ENCODE measurements at regions not wholly inside any gene's neighbourhood (a gene's known extent, or its start where the extent isn't known, plus 50 kb on each side); places are given as distances from the start of the nearest gene placed in this dataset.

- Mint-ChIP-seq H3K9me3 (ENCODE audit: unreplicated experiment) (no peaks in the 10 kb centered on the region), H3K36me3 (ENCODE audit: insufficient read depth, unreplicated experiment) (no peaks in the 10 kb centered on the region), H3K27ac (ENCODE audit: low read depth, unreplicated experiment) (no peak overlapping the region), H3K27me3 (ENCODE audit: insufficient read depth, unreplicated experiment) (no peaks in the 10 kb centered on the region), H3K4me1 (ENCODE audit: insufficient read depth, unreplicated experiment) (no peaks in the 10 kb centered on the region), H3K4me3 (ENCODE audit: unreplicated experiment) (no peak overlapping the region)
- intact Hi-C loops (cut with micrococcal nuclease) = no loop called here
- ChIA-PET CTCF (no interaction called here), POLR2A (no interaction called here)
- TF ChIP-seq CTCF (IDR thresholded peaks at IDR 0.05; ENCODE audit: unreplicated experiment) = no peak
- no TSS peak for BruUV-seq (replicated peaks)
- DNase-seq (ENCODE audit: unreplicated experiment) = no peak
Measured at GRCh38 chr3:106276151-106276550, 407.3 kb upstream of the CBLB start.

- no peaks in the 10 kb centered on the region for H3K4me1 Mint-ChIP-seq (ENCODE audit: insufficient read depth, unreplicated experiment)
Measured at GRCh38 chr3:106276755-106277612, 408.2 kb upstream of the CBLB start.

GRCh38 chr3:106277731-106278130, 408.9 kb upstream of the CBLB start:
- DNase-seq (ENCODE audit: unreplicated experiment) = no peak
- ChIA-PET POLR2A (no interaction called here), CTCF (no interaction called here)
- no peaks in the 10 kb centered on the region for H3K36me3 Mint-ChIP-seq (ENCODE audit: insufficient read depth, unreplicated experiment)
- no peaks in the 10 kb centered on the region for H3K9me3 Mint-ChIP-seq (ENCODE audit: unreplicated experiment)
- no peak overlapping the region for H3K27ac Mint-ChIP-seq (ENCODE audit: low read depth, unreplicated experiment)
- intact Hi-C loops (cut with micrococcal nuclease) = no loop called here
- H3K27me3 Mint-ChIP-seq (ENCODE audit: insufficient read depth, unreplicated experiment) = no peaks in the 10 kb centered on the region
- no peaks in the 10 kb centered on the region for H3K4me1 Mint-ChIP-seq (ENCODE audit: insufficient read depth, unreplicated experiment)
- H3K4me3 Mint-ChIP-seq (ENCODE audit: unreplicated experiment) = no peak overlapping the region
- TF ChIP-seq CTCF (IDR thresholded peaks at IDR 0.05; ENCODE audit: unreplicated experiment) = no peak
- BruUV-seq (replicated peaks) = no TSS peak

More at GRCh38 chr3:106276755-106277612, 408.2 kb upstream of the CBLB start:
- TF ChIP-seq CTCF (IDR thresholded peaks at IDR 0.05; ENCODE audit: unreplicated experiment) = no peak
- no TSS peak for BruUV-seq (replicated peaks)
- H3K36me3 Mint-ChIP-seq (ENCODE audit: insufficient read depth, unreplicated experiment) = no peaks in the 10 kb centered on the region
- intact Hi-C loops (cut with micrococcal nuclease) = no loop called here
- POLR2A ChIA-PET = no interaction called here
- no peak for DNase-seq (ENCODE audit: unreplicated experiment)
- no peak overlapping the region for H3K4me3 Mint-ChIP-seq (ENCODE audit: unreplicated experiment)
- CTCF ChIA-PET = no interaction called here
- no peaks in the 10 kb centered on the region for H3K27me3 Mint-ChIP-seq (ENCODE audit: insufficient read depth, unreplicated experiment)
- no peak overlapping the region for H3K27ac Mint-ChIP-seq (ENCODE audit: low read depth, unreplicated experiment)
- no peaks in the 10 kb centered on the region for H3K9me3 Mint-ChIP-seq (ENCODE audit: unreplicated experiment)

DNA sequence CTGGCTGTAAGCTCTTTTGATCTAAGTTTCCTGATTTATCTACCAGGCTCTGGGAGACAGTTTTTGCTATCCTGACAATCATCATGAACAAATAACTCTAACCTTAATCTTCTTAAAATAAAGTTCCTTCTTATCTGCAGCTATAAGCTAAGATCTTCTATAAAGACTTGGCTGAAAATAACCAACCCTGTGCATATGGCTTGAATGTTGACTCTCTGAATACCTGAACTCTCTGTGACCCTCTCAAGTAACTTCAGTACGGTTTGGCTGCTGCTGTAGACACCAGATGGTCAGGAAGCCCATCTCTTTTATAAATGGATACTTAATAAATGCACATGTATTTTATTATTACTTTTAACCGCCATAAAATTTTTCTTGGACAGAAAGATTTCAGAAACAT, 412.4 kb upstream of the CBLB start:
- CTCF ChIA-PET = no interaction called here
- POLR2A ChIA-PET = no interaction called here
- Mint-ChIP-seq H3K4me1 (ENCODE audit: insufficient read depth, unreplicated experiment) (no peaks in the 10 kb centered on the region), H3K9me3 (ENCODE audit: unreplicated experiment) (no peaks in the 10 kb centered on the region), H3K4me3 (ENCODE audit: unreplicated experiment) (no peak overlapping the region), H3K27me3 (ENCODE audit: insufficient read depth, unreplicated experiment) (no peaks in the 10 kb centered on the region), H3K36me3 (ENCODE audit: insufficient read depth, unreplicated experiment) (no peaks in the 10 kb centered on the region), H3K27ac (ENCODE audit: low read depth, unreplicated experiment) (no peak overlapping the region)
- intact Hi-C loops (cut with micrococcal nuclease) = no loop called here
- no peak for TF ChIP-seq CTCF (IDR thresholded peaks at IDR 0.05; ENCODE audit: unreplicated experiment)
- no TSS peak for BruUV-seq (replicated peaks)
- no peak for DNase-seq (ENCODE audit: unreplicated experiment)
